ENCODE measurements at regions not wholly inside any gene's neighbourhood (a gene's known extent, or its start where the extent isn't known, plus 50 kb on each side); places are given as distances from the start of the nearest gene placed in this dataset.
A peak's percentile ranks its signal among the peaks of the same experiment; 100 is the strongest.
"Not testable (repeated sequence)": the region's sequence is repeated elsewhere in the genome, so short reads cannot be mapped to it uniquely, and the experiment has no call there.

DNA sequence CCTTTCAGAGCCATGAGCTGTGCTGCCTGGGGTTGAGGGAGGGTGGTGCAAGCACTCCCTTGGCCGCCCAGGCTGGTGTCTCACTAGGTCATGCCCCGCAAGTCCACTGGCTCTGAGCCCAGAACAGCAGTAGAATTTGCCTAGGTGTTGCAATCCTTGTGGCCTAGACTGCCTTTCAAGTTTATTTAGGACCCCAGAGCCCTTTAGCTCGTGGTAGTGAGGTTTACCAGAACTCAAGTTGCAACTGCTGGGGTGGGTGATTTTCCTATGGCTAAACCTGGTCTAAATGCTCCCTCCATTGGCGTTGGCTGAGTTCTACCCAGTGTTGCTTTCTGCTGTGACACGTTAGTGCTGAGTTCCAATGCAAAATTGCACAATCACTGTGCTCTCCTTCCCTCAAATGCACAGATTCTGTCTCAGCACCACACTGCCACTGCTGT, 287.2 kb downstream of the BCAT1 start:
- Mint-ChIP-seq H3K27ac (ENCODE audit: unreplicated experiment) (peak overlapping the region; percentile 60), H3K4me3 (no peak overlapping the region), H3K36me3 (ENCODE audit: low read depth) (peaks cover 13% of the 10 kb centered on the region), H3K4me1 (peaks cover 10% of the 10 kb centered on the region), H3K27me3 (ENCODE audit: low read depth) (no peaks in the 10 kb centered on the region), H3K9me3 (peaks cover 22% of the 10 kb centered on the region)
- DNase-seq (ENCODE audit: low read depth, low spot score): no peak
- TF ChIP-seq, protein P1, sequence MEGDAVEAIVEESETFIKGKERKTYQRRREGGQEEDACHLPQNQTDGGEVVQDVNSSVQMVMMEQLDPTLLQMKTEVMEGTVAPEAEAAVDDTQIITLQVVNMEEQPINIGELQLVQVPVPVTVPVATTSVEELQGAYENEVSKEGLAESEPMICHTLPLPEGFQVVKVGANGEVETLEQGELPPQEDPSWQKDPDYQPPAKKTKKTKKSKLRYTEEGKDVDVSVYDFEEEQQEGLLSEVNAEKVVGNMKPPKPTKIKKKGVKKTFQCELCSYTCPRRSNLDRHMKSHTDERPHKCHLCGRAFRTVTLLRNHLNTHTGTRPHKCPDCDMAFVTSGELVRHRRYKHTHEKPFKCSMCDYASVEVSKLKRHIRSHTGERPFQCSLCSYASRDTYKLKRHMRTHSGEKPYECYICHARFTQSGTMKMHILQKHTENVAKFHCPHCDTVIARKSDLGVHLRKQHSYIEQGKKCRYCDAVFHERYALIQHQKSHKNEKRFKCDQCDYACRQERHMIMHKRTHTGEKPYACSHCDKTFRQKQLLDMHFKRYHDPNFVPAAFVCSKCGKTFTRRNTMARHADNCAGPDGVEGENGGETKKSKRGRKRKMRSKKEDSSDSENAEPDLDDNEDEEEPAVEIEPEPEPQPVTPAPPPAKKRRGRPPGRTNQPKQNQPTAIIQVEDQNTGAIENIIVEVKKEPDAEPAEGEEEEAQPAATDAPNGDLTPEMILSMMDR (conservative IDR thresholded peaks at IDR 0.05): no peak

DNA sequence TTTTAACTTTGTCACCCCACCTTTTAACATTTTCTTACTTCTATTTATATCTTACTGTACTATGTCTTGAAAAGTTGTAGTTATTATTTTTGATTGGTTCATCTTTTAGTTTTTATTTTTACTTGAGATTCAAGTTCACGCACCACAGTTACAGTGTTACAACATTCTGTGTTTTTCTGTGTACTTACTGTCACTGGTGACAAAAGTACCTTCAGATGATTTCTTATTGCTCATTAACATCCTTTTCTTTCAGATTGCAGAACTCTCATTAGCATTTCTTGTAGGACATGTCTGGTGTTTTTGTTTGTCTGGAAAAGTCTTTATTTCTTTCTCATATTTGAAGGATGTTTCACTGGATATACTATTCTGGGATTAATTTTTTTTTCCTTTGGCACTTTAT, 289.9 kb downstream of the BCAT1 start:
- Mint-ChIP-seq H3K27me3 (ENCODE audit: low read depth) (no peaks in the 10 kb centered on the region), H3K36me3 (ENCODE audit: low read depth) (peaks cover 17% of the 10 kb centered on the region), H3K4me1 (no peaks in the 10 kb centered on the region), H3K4me3 (no peak overlapping the region), H3K9me3 (peaks cover 21% of the 10 kb centered on the region), H3K27ac (ENCODE audit: unreplicated experiment) (no peak overlapping the region)
- no peak for DNase-seq (ENCODE audit: low read depth, low spot score)
- TF ChIP-seq, protein P1 (conservative IDR thresholded peaks at IDR 0.05): no peak

DNA sequence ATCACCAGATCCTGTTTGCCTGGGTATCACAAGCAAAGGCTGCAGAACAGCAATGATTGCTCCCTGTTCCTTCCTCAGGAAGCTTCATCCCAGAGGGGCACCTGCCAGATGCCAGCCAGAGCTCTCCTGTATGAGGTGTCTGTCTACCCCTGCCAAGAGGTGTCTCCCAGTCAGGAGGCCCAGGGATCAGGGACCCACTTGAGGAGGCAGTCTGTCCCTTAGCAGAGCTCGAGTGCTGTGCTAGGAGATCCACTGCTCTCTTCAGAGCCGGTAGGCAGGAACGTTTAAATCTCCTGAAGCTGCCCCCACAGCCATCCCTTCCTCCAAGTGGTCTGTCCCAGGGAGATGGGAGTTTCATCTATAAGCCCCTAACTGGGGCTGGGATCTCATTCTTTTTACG, 294.6 kb downstream of the BCAT1 start:
- H3K27ac Mint-ChIP-seq (ENCODE audit: unreplicated experiment); H3K4me3 Mint-ChIP-seq; H3K4me1 Mint-ChIP-seq; DNase-seq (ENCODE audit: low read depth, low spot score); H3K27me3 Mint-ChIP-seq (ENCODE audit: low read depth): not testable (repeated sequence)
- Mint-ChIP-seq H3K36me3 (ENCODE audit: low read depth) (peaks cover 21% of the 10 kb centered on the region), H3K9me3 (peaks cover 24% of the 10 kb centered on the region)

DNA sequence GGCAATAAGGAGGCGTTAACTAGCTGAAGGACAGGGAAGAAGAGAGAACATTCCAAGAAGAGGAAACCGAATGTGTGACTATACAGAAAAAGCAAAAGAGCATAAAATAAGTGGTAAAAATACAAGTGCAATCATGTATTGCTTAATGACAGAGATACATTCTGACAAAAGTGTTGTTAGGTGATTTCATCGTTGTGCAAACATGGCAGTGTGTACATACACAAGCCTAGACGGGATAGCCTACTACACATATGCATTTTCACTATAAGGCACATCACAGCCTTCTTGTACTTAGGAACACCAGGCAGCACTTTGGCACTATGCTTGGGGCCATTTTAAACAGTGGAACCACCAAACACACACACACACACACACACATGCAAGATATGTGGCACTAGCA, 299.3 kb downstream of the BCAT1 start:
- Mint-ChIP-seq H3K4me3 (no peak overlapping the region), H3K4me1 (peaks cover 10% of the 10 kb centered on the region), H3K27me3 (ENCODE audit: low read depth) (no peaks in the 10 kb centered on the region), H3K27ac (ENCODE audit: unreplicated experiment) (no peak overlapping the region), H3K9me3 (peaks cover 11% of the 10 kb centered on the region), H3K36me3 (ENCODE audit: low read depth) (peaks cover 14% of the 10 kb centered on the region)
- DNase-seq (ENCODE audit: low read depth, low spot score): no peak
- TF ChIP-seq, protein P1 (conservative IDR thresholded peaks at IDR 0.05): no peak

DNA sequence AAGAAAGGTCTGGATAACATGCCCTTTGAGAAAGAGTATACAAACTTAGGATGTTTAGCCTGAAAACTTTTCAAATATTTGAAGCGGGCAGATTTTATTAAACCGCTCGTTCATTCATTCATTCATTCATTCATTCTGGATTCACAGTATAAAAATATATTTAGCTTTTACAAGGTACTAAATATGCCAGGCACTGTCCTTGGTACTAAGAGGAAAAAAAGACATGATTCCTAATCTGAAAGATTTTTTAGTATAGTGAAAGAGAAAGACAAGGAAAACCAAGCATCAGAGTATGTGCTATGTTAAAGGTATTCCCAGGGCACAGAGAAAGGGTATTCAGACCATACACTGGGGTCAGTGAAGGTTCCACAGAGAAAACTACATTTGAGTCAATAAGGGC, 299.7 kb downstream of the BCAT1 start:
- DNase-seq (ENCODE audit: low read depth, low spot score): no peak
- peaks cover 11% of the 10 kb centered on the region for H3K9me3 Mint-ChIP-seq
- peaks cover 13% of the 10 kb centered on the region for H3K36me3 Mint-ChIP-seq (ENCODE audit: low read depth)
- TF ChIP-seq, protein P1 (conservative IDR thresholded peaks at IDR 0.05): no peak
- no peak overlapping the region for H3K27ac Mint-ChIP-seq (ENCODE audit: unreplicated experiment)
- no peak overlapping the region for H3K4me3 Mint-ChIP-seq
- peaks cover 12% of the 10 kb centered on the region for H3K4me1 Mint-ChIP-seq
- H3K27me3 Mint-ChIP-seq (ENCODE audit: low read depth): no peaks in the 10 kb centered on the region

DNA sequence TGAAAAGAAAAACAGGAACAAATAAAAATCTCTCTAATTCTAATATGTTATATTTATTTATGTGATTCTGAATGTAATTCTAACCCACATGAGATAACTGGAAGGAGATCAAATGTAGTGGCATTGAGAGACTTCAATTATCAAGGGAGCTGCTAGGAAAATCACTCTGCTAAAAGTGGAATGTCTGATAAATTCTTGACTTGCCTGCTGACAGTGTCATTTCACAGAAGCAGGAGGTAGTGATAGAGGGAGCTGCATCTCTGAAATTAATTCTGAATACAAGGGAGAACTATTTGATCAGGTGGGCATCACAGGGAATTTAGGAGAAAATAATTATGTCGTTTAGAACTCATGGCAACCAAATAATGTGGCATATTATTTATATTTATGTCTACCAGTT, 303.6 kb downstream of the BCAT1 start:
- no peaks in the 10 kb centered on the region for H3K36me3 Mint-ChIP-seq (ENCODE audit: low read depth)
- no peaks in the 10 kb centered on the region for H3K9me3 Mint-ChIP-seq
- H3K4me1 Mint-ChIP-seq: peaks cover 20% of the 10 kb centered on the region

More for the DNA sequence above, 303.6 kb downstream of the BCAT1 start:
- no peak overlapping the region for H3K27ac Mint-ChIP-seq (ENCODE audit: unreplicated experiment)
- TF ChIP-seq, protein P1 (conservative IDR thresholded peaks at IDR 0.05): no peak
- H3K27me3 Mint-ChIP-seq (ENCODE audit: low read depth): no peaks in the 10 kb centered on the region
- DNase-seq (ENCODE audit: low read depth, low spot score): no peak
- H3K4me3 Mint-ChIP-seq: no peak overlapping the region
